Vagina (tissue), 2 donors: ENCODE measurements at regions not wholly inside any gene's neighbourhood (a gene's known extent, or its start where the extent isn't known, plus 50 kb on each side); places are given as distances from the start of the nearest gene placed in this dataset.

Source experiments
- CTCF ChIP-seq, 3 experiments: fragments of 450-650 bp in 2 of 3; fragments of 200-600 bp in 1 of 3; sonication (generic) in 1 of 3; IDR thresholded peaks; one replicate each; pipeline ENCODE4 v1.5.1; 2017 to 2019; ENCODE audit warnings: antibody characterized with exemption in 3 of 3, mild to moderate bottlenecking in 2 of 3, moderate library complexity in 2 of 3
- POLR2A ChIP-seq, 2 donors: fragments of 450-650 bp; IDR thresholded peaks; one replicate each; pipeline ENCODE4 v1.6.1; 2017; ENCODE audit warnings: antibody characterized with exemption in 2 of 2, mild to moderate bottlenecking in 2 of 2, moderate library complexity in 2 of 2

- TF ChIP-seq CTCF (IDR thresholded peaks at IDR 0.05): no peak
- TF ChIP-seq POLR2A (IDR thresholded peaks at IDR 0.05): no peak
Measured at GRCh38 chr5:99037668-99038067, 108.9 kb upstream of the CHD1 start.
